ENCODE measurements at regions not wholly inside any gene's neighbourhood (a gene's known extent, or its start where the extent isn't known, plus 50 kb on each side); places are given as distances from the start of the nearest gene placed in this dataset.

DNA sequence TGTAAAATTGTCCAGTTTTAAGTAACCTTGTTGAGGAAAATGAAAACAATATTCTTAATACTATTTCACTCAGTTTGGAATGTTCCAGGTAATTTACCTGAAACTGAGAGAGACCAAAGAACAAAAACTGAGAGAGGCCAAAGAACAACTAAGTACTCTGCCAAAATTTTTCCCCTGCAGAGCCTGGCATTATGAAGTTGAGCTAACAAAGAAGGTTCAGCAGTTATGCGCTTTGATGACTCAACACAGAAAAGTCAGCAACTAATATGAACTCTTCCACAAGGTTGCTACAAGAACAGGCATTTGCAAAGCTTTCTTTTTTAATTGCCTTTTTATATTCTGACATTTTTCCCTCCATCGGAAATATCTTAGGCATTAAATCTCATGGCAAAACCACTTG is 270.9 kb downstream of the CHRM3 start:
- TF ChIP-seq, protein P1, sequence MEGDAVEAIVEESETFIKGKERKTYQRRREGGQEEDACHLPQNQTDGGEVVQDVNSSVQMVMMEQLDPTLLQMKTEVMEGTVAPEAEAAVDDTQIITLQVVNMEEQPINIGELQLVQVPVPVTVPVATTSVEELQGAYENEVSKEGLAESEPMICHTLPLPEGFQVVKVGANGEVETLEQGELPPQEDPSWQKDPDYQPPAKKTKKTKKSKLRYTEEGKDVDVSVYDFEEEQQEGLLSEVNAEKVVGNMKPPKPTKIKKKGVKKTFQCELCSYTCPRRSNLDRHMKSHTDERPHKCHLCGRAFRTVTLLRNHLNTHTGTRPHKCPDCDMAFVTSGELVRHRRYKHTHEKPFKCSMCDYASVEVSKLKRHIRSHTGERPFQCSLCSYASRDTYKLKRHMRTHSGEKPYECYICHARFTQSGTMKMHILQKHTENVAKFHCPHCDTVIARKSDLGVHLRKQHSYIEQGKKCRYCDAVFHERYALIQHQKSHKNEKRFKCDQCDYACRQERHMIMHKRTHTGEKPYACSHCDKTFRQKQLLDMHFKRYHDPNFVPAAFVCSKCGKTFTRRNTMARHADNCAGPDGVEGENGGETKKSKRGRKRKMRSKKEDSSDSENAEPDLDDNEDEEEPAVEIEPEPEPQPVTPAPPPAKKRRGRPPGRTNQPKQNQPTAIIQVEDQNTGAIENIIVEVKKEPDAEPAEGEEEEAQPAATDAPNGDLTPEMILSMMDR (IDR thresholded peaks at IDR 0.05): no peak
- no peak for TF ChIP-seq POLR2A (IDR thresholded peaks at IDR 0.05)
